Endothelial cell of umbilical vein (primary cell): ENCODE measurements at regions not wholly inside any gene's neighbourhood (a gene's known extent, or its start where the extent isn't known, plus 50 kb on each side); places are given as distances from the start of the nearest gene placed in this dataset.

Experiments
- BruUV-seq: library from RNA; stranded (reverse); fragments of 400-500 nt; replicated peaks from 2 replicates; lab custom pipeline; 2021; lab: Mats Ljungman, UMichigan
- CTCF ChIA-PET: fragments of 300-600, 350-600 bp; sonication (Branson Sonifier 250); formaldehyde crosslinking; loops from one replicate; lab custom pipeline; 2021; ENCODE audit warnings: antibody characterized with exemption, inconsistent platforms; lab: Charles Lee
- POLR2A ChIA-PET: fragments of 300-600, 350-600 bp; sonication (Branson Sonifier 250); formaldehyde crosslinking; loops from one replicate; lab custom pipeline; 2021; ENCODE audit warnings: antibody characterized with exemption, inconsistent platforms; lab: Charles Lee
- DNase-seq: peaks from one replicate; pipeline ENCODE4 v3.0.0-alpha.2; 2011; ENCODE audit warnings: low read depth, low spot score
- FAIRE-seq: peaks from 2 replicates; lab custom pipeline; 2011; peaks lifted over from hg19 to GRCh38; lab: Jason Lieb, UNC
- H2AFZ ChIP-seq: 2 replicates; pipeline ENCODE4 v1.6.0; 2012; ENCODE audit warnings: low read depth, low read length, control low read depth, inconsistent platforms
- H3K27ac ChIP-seq: 2 replicates; pipeline ENCODE4 v1.5.1; 2011; ENCODE audit warnings: low read depth, mild to moderate bottlenecking, control low read depth, low read length, moderate library complexity; ENCODE audit not compliant: insufficient read depth
- H3K27me3 ChIP-seq, 2 experiments: 2 replicates each; pipeline versions ENCODE4 v1.6.0 to v1.6.1; 2011; ENCODE audit warnings: low read length in 2 of 2, mixed read lengths in 1 of 2; ENCODE audit not compliant: control insufficient read depth in 2 of 2, insufficient read depth in 2 of 2
- H3K36me3 ChIP-seq, 2 experiments: 2 replicates in 1 of 2; 3 replicates in 1 of 2; pipeline ENCODE4 v1.5.1; 2011; ENCODE audit warnings: low read length in 2 of 2, mild to moderate bottlenecking in 1 of 2, moderate library complexity in 1 of 2; ENCODE audit not compliant: control insufficient read depth in 2 of 2, insufficient read depth in 2 of 2; ENCODE audit errors: extremely low read depth in 1 of 2
- H3K4me1 ChIP-seq: 3 replicates; pipeline ENCODE4 v1.5.1; 2011; ENCODE audit warnings: mild to moderate bottlenecking, low read length; ENCODE audit not compliant: control insufficient read depth, insufficient read depth; ENCODE audit errors: extremely low read depth
- H3K4me2 ChIP-seq: 2 replicates; pipeline ENCODE4 v1.6.1; 2011; ENCODE audit warnings: low read length, control low read depth, mixed read lengths; ENCODE audit not compliant: insufficient read depth
- H3K4me3 ChIP-seq, 3 experiments: fragments of 200-600 bp in 1 of 3; sonication (generic), shearing (Covaris generic) in 1 of 3; replicated peaks in 1 of 3; 2 replicates each; pipeline ENCODE4 v1.5.1; 2011 to 2016; ENCODE audit warnings: control low read depth in 3 of 3, low read length in 3 of 3, mild to moderate bottlenecking in 2 of 3, inconsistent platforms in 1 of 3, low read depth in 1 of 3, moderate library complexity in 1 of 3; ENCODE audit not compliant: insufficient read depth in 1 of 3
- H3K79me2 ChIP-seq: 2 replicates; pipeline ENCODE4 v1.6.0; 2012; ENCODE audit warnings: low read length, inconsistent platforms; ENCODE audit not compliant: control insufficient read depth, insufficient read depth
- H3K9ac ChIP-seq: replicated peaks from 2 replicates; pipeline ENCODE3; 2011; ENCODE audit warnings: low read length, control low read depth; ENCODE audit not compliant: insufficient read depth; ENCODE audit errors: extremely low read depth
- H3K9me1 ChIP-seq: replicated peaks from 3 replicates; pipeline ENCODE4 v1.6.0; 2011; ENCODE audit warnings: mild to moderate bottlenecking, low read length; ENCODE audit not compliant: control insufficient read depth, insufficient read depth; ENCODE audit errors: extremely low read depth
- H3K9me3 ChIP-seq: replicated peaks from 2 replicates; pipeline ENCODE4 v1.5.1; 2012; ENCODE audit warnings: low read length, inconsistent platforms; ENCODE audit not compliant: control insufficient read depth, insufficient read depth
- H4K20me1 ChIP-seq: replicated peaks from 2 replicates; pipeline ENCODE3; 2011; ENCODE audit warnings: mild to moderate bottlenecking, low read length; ENCODE audit not compliant: control insufficient read depth, insufficient read depth; ENCODE audit errors: extremely low read depth
- EZH2 ChIP-seq: IDR thresholded peaks from 2 replicates; pipeline ENCODE4 v1.6.1; 2012; ENCODE audit warnings: borderline replicate concordance, low read depth, mild to moderate bottlenecking, moderate library complexity, low read length, inconsistent platforms; ENCODE audit not compliant: severe bottlenecking
- GATA2 ChIP-seq: IDR thresholded peaks from 2 replicates; pipeline ENCODE4 v1.7.0; 2011; ENCODE audit warnings: low read depth, mild to moderate bottlenecking, moderate library complexity, mixed read lengths, low read length; ENCODE audit not compliant: insufficient read length, insufficient read depth
- JUN ChIP-seq: IDR thresholded peaks from 2 replicates; pipeline ENCODE4 v1.6.1; 2011; ENCODE audit warnings: borderline replicate concordance, low read depth; ENCODE audit not compliant: insufficient read length, insufficient read depth
- POLR2A ChIP-seq: IDR thresholded peaks from 2 replicates; pipeline ENCODE4 v1.6.1; 2012; ENCODE audit warnings: low read depth, mild to moderate bottlenecking, control low read depth, low read length
- POLR2AphosphoS5 ChIP-seq: IDR thresholded peaks from 2 replicates; pipeline ENCODE4 v1.6.1; 2012; ENCODE audit warnings: low read depth, mild to moderate bottlenecking, control low read depth, low read length, moderate library complexity; ENCODE audit not compliant: insufficient read depth
- dilution Hi-C: fragments of 300-500 bp; cut with MboI; formaldehyde crosslinking; loops from one replicate; pipeline ENCODE4 v1.15.0; 2019; ENCODE audit warnings: low sequenced_read_pairs; ENCODE audit not compliant: extremely low pct_ligation_motif_present
- intact Hi-C: fragments of 100-400 bp; cut with micrococcal nuclease; formaldehyde crosslinking; loops from one replicate; pipeline ENCODE4 v1.10.0; 2022

DNA sequence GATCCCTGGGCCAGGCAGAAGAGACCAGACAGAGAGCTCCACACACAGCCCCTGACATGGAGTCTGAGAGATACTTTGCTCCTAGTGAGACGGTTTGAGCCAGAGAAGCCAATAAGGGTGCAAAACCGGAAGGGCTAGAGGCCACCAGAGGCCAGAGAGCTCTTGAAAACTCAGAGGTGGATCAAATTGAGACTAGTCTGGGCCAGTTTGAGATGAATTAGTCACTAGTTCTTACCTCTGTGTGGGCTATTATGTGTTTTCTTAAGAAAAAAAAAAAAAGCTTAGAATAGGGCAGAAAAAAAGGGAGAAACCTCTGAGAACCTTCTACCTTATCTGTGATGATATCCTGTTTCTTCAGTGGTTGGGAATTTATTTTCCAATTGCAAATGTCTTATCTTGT is 110.4 kb upstream of the EDNRA start:
- FAIRE-seq: no peak
- dilution Hi-C loops: no loop called here
- Histone ChIP-seq H3K79me2 (no peaks in the 10 kb centered on the region), H4K20me1 (no peaks in the 10 kb centered on the region), H3K27me3 (no peaks in the 10 kb centered on the region), H3K4me1 (peaks cover 17% of the 10 kb centered on the region), H2AFZ (peak overlapping the region; percentile 85), H3K9me1 (no peaks in the 10 kb centered on the region), H3K27ac (no peak overlapping the region), H3K4me3 (no peak overlapping the region), H3K9me3 (no peaks in the 10 kb centered on the region), H3K9ac (no peak overlapping the region), H3K36me3 (no peaks in the 10 kb centered on the region), H3K4me2 (no peak overlapping the region)
- intact Hi-C loops: no loop called here
- no peak for DNase-seq
- no TSS peak for BruUV-seq
- POLR2A ChIA-PET: no interaction called here
- CTCF ChIA-PET: interaction anchor here (0.8 to 1.1 kb wide), 5 partner anchors 9 to 128 kb away, joined by 3 to 4 read pairs (median 3); no protein-coding TSS in a partner anchor
- TF ChIP-seq POLR2AphosphoS5 (no peak), JUN (no peak), POLR2A (no peak), EZH2 (no peak), GATA2 (no peak)

- no peaks in the 10 kb centered on the region for H4K20me1 ChIP-seq
- TF ChIP-seq POLR2AphosphoS5 (no peak), EZH2 (no peak), POLR2A (no peak), JUN (no peak)
- H2AFZ ChIP-seq: no peak overlapping the region
- no peaks in the 10 kb centered on the region for H3K79me2 ChIP-seq
- no peak overlapping the region for H3K27ac ChIP-seq
- peaks cover 17% of the 10 kb centered on the region for H3K4me1 ChIP-seq
- BruUV-seq: no TSS peak
- no peak overlapping the region for H3K4me2 ChIP-seq
- H3K27me3 ChIP-seq: no peaks in the 10 kb centered on the region
- intact Hi-C loops: no loop called here
- H3K9me1 ChIP-seq: no peaks in the 10 kb centered on the region
- no peak overlapping the region for H3K4me3 ChIP-seq
- FAIRE-seq: no peak
- dilution Hi-C loops: no loop called here
- CTCF ChIA-PET: interaction anchor here (0.8 to 1.1 kb wide), 5 partner anchors 9 to 127 kb away, joined by 3 to 4 read pairs (median 3); no protein-coding TSS in a partner anchor
- no peaks in the 10 kb centered on the region for H3K9me3 ChIP-seq
- no peaks in the 10 kb centered on the region for H3K36me3 ChIP-seq
- POLR2A ChIA-PET: no interaction called here
- no peak for DNase-seq
- no peak overlapping the region for H3K9ac ChIP-seq
Measured at GRCh38 chr4:147370881-147371280, 110.0 kb upstream of the EDNRA start.
